Neural cell (in vitro differentiated cells): ENCODE measurements at regions not wholly inside any gene's neighbourhood (a gene's known extent, or its start where the extent isn't known, plus 50 kb on each side); places are given as distances from the start of the nearest gene placed in this dataset.
"Not testable (repeated sequence)": the region's sequence is repeated elsewhere in the genome, so short reads cannot be mapped to it uniquely, and the experiment has no call there.

Experiments used
- H2AFZ ChIP-seq: fragments of 200-600, 300-800 bp; sonication (generic), shearing (Covaris generic); 2 replicates; pipeline ENCODE4 v1.6.0; 2014; ENCODE audit warnings: low read depth, mild to moderate bottlenecking, antibody characterized with exemption, low read length, moderate library complexity
- H3F3A ChIP-seq: fragments of 200-600 bp; shearing (Covaris generic); 2 replicates; pipeline ENCODE4 v1.6.1; 2016; ENCODE audit warnings: mild to moderate bottlenecking, moderate library complexity, mixed read lengths, antibody characterized with exemption, low read length; ENCODE audit not compliant: insufficient read depth, poor library complexity, severe bottlenecking
- H3K27ac ChIP-seq: fragments of 200-600, 300-800 bp; sonication (generic), shearing (Covaris generic); 2 replicates; pipeline ENCODE4 v1.5.1; 2014; ENCODE audit warnings: mild to moderate bottlenecking, low read length, moderate library complexity
- H3K27me3 ChIP-seq: fragments of 300-800, 200-600 bp; sonication (generic), shearing (Covaris generic); 2 replicates; pipeline ENCODE4 v1.6.0; 2014; ENCODE audit warnings: mild to moderate bottlenecking, low read depth, low read length, moderate library complexity; ENCODE audit not compliant: insufficient read depth
- H3K36me3 ChIP-seq: fragments of 300-800, 200-600 bp; sonication (generic), shearing (Covaris generic); 2 replicates; pipeline ENCODE4 v1.5.1; 2014; ENCODE audit warnings: mild to moderate bottlenecking, antibody characterized with exemption, low read length, moderate library complexity; ENCODE audit not compliant: insufficient read depth
- H3K4me2 ChIP-seq: fragments of 300-800, 200-600 bp; sonication (generic), shearing (Covaris generic); 2 replicates; pipeline ENCODE4 v1.6.0; 2014; ENCODE audit warnings: mild to moderate bottlenecking, low read length
- H3K4me3 ChIP-seq: fragments of 300-800, 200-600 bp; sonication (generic), shearing (Covaris generic); 2 replicates; pipeline ENCODE4 v1.5.1; 2014; ENCODE audit warnings: mild to moderate bottlenecking, low read length, moderate library complexity
- H3K79me2 ChIP-seq: fragments of 200-600 bp; shearing (Covaris generic); replicated peaks from 2 replicates; pipeline ENCODE4 v1.6.0; 2014; ENCODE audit warnings: mild to moderate bottlenecking, low read length, moderate library complexity; ENCODE audit not compliant: insufficient read depth
- H3K9ac ChIP-seq: fragments of 300-800, 200-600 bp; sonication (generic), shearing (Covaris generic); 2 replicates; pipeline ENCODE4 v1.6.1; 2016; ENCODE audit warnings: mild to moderate bottlenecking, low read length, mixed read lengths
- H3K9me2 ChIP-seq: fragments of 200-600 bp; shearing (Covaris generic); 2 replicates; pipeline ENCODE4 v1.6.1; 2016; ENCODE audit warnings: mild to moderate bottlenecking, low read length, mixed read lengths; ENCODE audit not compliant: insufficient read depth
- H3K9me3 ChIP-seq: fragments of 200-600, 300-800 bp; sonication (generic), shearing (Covaris generic); 2 replicates; pipeline ENCODE4 v1.6.1; 2016; ENCODE audit warnings: mild to moderate bottlenecking, mixed run types, low read length, moderate library complexity, mixed read lengths
- H4K20me1 ChIP-seq: fragments of 200-600 bp; shearing (Covaris generic); 2 replicates; pipeline ENCODE4 v1.6.1; 2016; ENCODE audit warnings: mild to moderate bottlenecking, mixed run types; ENCODE audit not compliant: insufficient read depth
- EP300 ChIP-seq: fragments of 450-650 bp; conservative IDR thresholded peaks from 2 replicates; pipeline ENCODE4 v1.6.1; 2014; ENCODE audit warnings: antibody characterized with exemption, mild to moderate bottlenecking, moderate library complexity; ENCODE audit not compliant: poor library complexity, severe bottlenecking
- EZH2 ChIP-seq: fragments of 200-600, 300-800 bp; shearing (Covaris generic), sonication (generic); IDR thresholded peaks from 2 replicates; pipeline ENCODE4 v1.6.1; 2014; ENCODE audit warnings: antibody characterized with exemption, low read length, borderline replicate concordance, mild to moderate bottlenecking; ENCODE audit not compliant: insufficient read depth, poor library complexity, severe bottlenecking
- MXI1 ChIP-seq: fragments of 450-650 bp; conservative IDR thresholded peaks from 2 replicates; pipeline ENCODE4 v1.6.1; 2014; ENCODE audit warnings: antibody characterized with exemption, mild to moderate bottlenecking; ENCODE audit not compliant: poor library complexity, severe bottlenecking
- POLR2AphosphoS5 ChIP-seq: IDR thresholded peaks from 2 replicates; pipeline ENCODE4 v1.6.1; 2012
- RAD21 ChIP-seq: fragments of 450-650 bp; conservative IDR thresholded peaks from 2 replicates; pipeline ENCODE4 v1.6.1; 2014; ENCODE audit warnings: antibody characterized with exemption, mild to moderate bottlenecking, moderate library complexity
- SMC3 ChIP-seq: fragments of 450-650 bp; conservative IDR thresholded peaks from 2 replicates; pipeline ENCODE4 v1.6.1; 2014; ENCODE audit warnings: antibody characterized with exemption, mild to moderate bottlenecking, moderate library complexity; ENCODE audit not compliant: poor library complexity
- TAF1 ChIP-seq: IDR thresholded peaks from 2 replicates; pipeline ENCODE4 v1.6.1; 2012; ENCODE audit warnings: low read depth
- TF ChIP-seq, protein P1 (sequence below): IDR thresholded peaks from 2 replicates; pipeline ENCODE4 v1.6.1; 2012; ENCODE audit warnings: borderline replicate concordance
- TF ChIP-seq, protein P2 (sequence below): fragments of 450-650 bp; IDR thresholded peaks from 2 replicates; pipeline ENCODE4 v1.5.1; 2014; ENCODE audit warnings: antibody characterized with exemption, mild to moderate bottlenecking, moderate library complexity; ENCODE audit not compliant: poor library complexity, severe bottlenecking

DNA sequence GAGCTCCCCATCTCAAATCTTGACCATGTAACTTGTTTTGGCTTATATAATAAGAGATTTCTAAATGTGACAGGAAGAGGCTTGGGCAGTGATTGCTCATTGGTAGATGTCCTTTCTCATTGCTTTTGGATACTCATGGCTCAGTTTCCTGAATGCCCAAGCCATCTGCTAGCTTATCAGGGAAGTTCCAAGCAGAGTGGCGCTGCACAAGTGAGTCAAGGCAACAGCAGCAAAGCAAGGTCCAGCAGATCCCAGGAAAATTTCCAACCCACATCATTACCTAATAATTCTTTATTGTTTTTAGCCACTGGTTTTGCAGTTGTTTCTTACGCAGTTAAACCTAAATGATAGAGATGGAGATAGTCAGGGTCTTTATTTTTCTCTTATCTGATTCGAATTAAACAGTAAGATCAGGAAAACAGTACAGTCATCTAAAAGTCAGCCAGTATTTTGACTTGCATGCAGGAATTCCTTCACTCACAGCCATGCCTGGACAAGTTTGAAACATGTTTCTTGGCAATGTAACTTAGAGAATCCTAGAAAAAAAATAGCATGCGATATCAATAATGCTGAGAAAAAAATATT, 349.7 kb upstream of the TMEFF2 start:
- TF ChIP-seq SMC3 (no peak), EP300 (no peak), MXI1 (no peak), RAD21 (no peak), EZH2 (no peak), POLR2AphosphoS5 (no peak), TAF1 (no peak)
- TF ChIP-seq, protein P1, sequence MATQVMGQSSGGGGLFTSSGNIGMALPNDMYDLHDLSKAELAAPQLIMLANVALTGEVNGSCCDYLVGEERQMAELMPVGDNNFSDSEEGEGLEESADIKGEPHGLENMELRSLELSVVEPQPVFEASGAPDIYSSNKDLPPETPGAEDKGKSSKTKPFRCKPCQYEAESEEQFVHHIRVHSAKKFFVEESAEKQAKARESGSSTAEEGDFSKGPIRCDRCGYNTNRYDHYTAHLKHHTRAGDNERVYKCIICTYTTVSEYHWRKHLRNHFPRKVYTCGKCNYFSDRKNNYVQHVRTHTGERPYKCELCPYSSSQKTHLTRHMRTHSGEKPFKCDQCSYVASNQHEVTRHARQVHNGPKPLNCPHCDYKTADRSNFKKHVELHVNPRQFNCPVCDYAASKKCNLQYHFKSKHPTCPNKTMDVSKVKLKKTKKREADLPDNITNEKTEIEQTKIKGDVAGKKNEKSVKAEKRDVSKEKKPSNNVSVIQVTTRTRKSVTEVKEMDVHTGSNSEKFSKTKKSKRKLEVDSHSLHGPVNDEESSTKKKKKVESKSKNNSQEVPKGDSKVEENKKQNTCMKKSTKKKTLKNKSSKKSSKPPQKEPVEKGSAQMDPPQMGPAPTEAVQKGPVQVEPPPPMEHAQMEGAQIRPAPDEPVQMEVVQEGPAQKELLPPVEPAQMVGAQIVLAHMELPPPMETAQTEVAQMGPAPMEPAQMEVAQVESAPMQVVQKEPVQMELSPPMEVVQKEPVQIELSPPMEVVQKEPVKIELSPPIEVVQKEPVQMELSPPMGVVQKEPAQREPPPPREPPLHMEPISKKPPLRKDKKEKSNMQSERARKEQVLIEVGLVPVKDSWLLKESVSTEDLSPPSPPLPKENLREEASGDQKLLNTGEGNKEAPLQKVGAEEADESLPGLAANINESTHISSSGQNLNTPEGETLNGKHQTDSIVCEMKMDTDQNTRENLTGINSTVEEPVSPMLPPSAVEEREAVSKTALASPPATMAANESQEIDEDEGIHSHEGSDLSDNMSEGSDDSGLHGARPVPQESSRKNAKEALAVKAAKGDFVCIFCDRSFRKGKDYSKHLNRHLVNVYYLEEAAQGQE = no peak
- TF ChIP-seq, protein P2, sequence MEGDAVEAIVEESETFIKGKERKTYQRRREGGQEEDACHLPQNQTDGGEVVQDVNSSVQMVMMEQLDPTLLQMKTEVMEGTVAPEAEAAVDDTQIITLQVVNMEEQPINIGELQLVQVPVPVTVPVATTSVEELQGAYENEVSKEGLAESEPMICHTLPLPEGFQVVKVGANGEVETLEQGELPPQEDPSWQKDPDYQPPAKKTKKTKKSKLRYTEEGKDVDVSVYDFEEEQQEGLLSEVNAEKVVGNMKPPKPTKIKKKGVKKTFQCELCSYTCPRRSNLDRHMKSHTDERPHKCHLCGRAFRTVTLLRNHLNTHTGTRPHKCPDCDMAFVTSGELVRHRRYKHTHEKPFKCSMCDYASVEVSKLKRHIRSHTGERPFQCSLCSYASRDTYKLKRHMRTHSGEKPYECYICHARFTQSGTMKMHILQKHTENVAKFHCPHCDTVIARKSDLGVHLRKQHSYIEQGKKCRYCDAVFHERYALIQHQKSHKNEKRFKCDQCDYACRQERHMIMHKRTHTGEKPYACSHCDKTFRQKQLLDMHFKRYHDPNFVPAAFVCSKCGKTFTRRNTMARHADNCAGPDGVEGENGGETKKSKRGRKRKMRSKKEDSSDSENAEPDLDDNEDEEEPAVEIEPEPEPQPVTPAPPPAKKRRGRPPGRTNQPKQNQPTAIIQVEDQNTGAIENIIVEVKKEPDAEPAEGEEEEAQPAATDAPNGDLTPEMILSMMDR = no peak
- no peak overlapping the region for H3K4me2 ChIP-seq
- H3K9me2 ChIP-seq = no peaks in the 10 kb centered on the region

DNA sequence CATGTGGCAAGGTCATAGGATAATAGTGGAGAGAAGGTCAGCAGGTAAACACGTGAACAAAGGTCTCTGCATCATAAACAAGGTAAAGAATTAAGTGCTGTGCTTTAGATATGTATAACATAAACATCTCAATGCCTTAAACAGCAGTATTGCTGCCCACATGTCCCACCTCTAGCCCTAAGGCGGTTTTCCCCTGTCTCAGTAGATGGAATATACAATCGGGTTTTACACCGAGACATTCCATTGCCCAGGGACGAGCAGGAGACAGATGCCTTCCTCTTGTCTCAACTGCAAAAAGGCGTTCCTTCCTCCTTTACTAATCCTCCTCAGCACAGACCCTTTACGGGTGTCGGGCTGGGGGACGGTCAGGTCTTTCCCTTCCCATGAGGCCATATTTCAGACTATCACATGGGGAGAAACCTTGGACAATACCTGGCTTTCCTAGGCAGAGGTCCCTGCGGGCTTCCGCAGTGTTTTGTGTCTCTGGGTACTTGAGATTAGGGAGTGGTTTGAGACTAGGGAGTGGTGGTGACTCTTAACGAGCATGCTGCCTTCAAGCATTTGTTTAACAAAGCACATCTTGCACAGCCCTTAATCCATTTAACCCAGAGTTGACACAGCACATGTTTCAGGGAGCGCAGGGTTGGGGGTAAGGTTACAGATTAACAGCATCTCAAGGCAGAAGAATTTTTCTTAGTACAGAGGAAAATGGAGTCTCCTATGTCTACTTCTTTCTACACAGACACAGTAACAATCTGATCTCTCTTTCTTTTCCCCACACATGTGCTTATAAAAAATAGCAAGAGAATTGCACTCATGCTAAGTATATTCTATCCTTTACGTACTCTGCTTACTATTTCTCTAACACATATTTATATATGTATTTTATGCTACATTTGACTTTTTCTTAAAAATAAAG, 347.7 kb upstream of the TMEFF2 start:
- H3K27me3 ChIP-seq, H2AFZ ChIP-seq, H3K4me3 ChIP-seq, H3K9me3 ChIP-seq, H3K36me3 ChIP-seq, H3K27ac ChIP-seq, H3K4me2 ChIP-seq, H3K9me2 ChIP-seq, H4K20me1 ChIP-seq, H3K9ac ChIP-seq, H3F3A ChIP-seq, H3K79me2 ChIP-seq: not testable (repeated sequence)

More for the DNA sequence above, 349.7 kb upstream of the TMEFF2 start:
- Histone ChIP-seq H3K27ac (no peak overlapping the region), H3K27me3 (no peaks in the 10 kb centered on the region), H3K4me3 (no peak overlapping the region), H4K20me1 (no peaks in the 10 kb centered on the region), H3K79me2 (no peaks in the 10 kb centered on the region), H2AFZ (no peak overlapping the region), H3F3A (no peaks in the 10 kb centered on the region), H3K9ac (no peak overlapping the region), H3K36me3 (no peaks in the 10 kb centered on the region), H3K9me3 (no peaks in the 10 kb centered on the region)
